HL-60 (cell line): ENCODE measurements at regions not wholly inside any gene's neighbourhood (a gene's known extent, or its start where the extent isn't known, plus 50 kb on each side); places are given as distances from the start of the nearest gene placed in this dataset.

Experiments
- CTCF ChIP-seq: IDR thresholded peaks from one replicate; pipeline ENCODE4 v1.5.1; 2011; ENCODE audit warnings: low read length, control low read depth, inconsistent platforms; ENCODE audit not compliant: insufficient read depth
- GABPA ChIP-seq: IDR thresholded peaks from 2 replicates; pipeline ENCODE4 v1.6.1; 2012; ENCODE audit warnings: low read depth
- POLR2AphosphoS5 ChIP-seq: IDR thresholded peaks from 2 replicates; pipeline ENCODE4 v1.6.1; 2012; ENCODE audit warnings: low read depth
- REST ChIP-seq: IDR thresholded peaks from 2 replicates; pipeline ENCODE4 v1.6.1; 2012; ENCODE audit warnings: low read depth; ENCODE audit not compliant: insufficient replicate concordance

- TF ChIP-seq REST (no peak), CTCF (no peak), POLR2AphosphoS5 (no peak), GABPA (no peak)
Observed at GRCh38 chr11:107257710-107258109, 199.9 kb downstream of the CWF19L2 start.
